ENCODE measurements at regions not wholly inside any gene's neighbourhood (a gene's known extent, or its start where the extent isn't known, plus 50 kb on each side); places are given as distances from the start of the nearest gene placed in this dataset.

DNA sequence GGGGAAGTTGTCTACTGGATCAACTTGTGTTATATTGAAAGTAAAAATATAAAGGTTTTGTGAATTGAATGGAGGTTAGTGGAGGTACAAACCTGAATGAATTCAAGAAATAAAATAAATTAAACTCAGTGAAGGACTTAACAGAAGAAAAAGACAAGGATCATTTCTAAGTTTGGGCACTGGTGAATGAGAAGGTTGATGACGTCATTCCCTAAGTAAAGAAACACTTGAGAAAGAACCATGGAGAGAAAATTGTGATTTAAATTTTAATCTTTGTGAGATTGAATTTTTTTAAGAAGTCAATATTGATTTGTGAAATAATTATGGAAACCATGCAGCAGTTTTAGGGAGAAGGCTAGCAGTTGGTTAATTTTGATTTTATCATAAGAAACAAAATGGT, 900.3 kb upstream of the TYRP1 start:
- TF ChIP-seq CTCF (IDR thresholded peaks at IDR 0.05) = no peak
- no peak for TF ChIP-seq POLR2A (IDR thresholded peaks at IDR 0.05)

Data from heart left ventricle (tissue), 13 donors.